HG03469 (cell line): ENCODE measurements at regions not wholly inside any gene's neighbourhood (a gene's known extent, or its start where the extent isn't known, plus 50 kb on each side); places are given as distances from the start of the nearest gene placed in this dataset.
"Not testable (repeated sequence)": the region's sequence is repeated elsewhere in the genome, so short reads cannot be mapped to it uniquely, and the experiment has no call there.

Experiments
- ATAC-seq: cut with Tn5 transposase; IDR thresholded peaks from one replicate; pipeline ENCODE4 v1.9.1; 2021; ENCODE audit warnings: mild to moderate bottlenecking, moderate library complexity, moderate number of reproducible peaks; ENCODE audit not compliant: unreplicated experiment

GRCh38 chr18:27311114-27311513, 126.0 kb upstream of the CHST9 start:
- no peak for ATAC-seq

- no peak for ATAC-seq
These were observed 116.7 kb upstream of the CHST9 start for GRCh38 chr18:27301615-27302378.

GRCh38 chr18:27298214-27298804, 113.2 kb upstream of the CHST9 start:
- ATAC-seq: no peak

- ATAC-seq: not testable (repeated sequence)
These were observed 101.0 kb upstream of the CHST9 start for GRCh38 chr18:27285973-27286562.

- ATAC-seq: no peak
These were observed 93.0 kb upstream of the CHST9 start for GRCh38 chr18:27278131-27278530.

- no peak for ATAC-seq
These were observed 92.4 kb upstream of the CHST9 start for GRCh38 chr18:27277554-27277953.

GRCh38 chr18:27276886-27277285, 91.8 kb upstream of the CHST9 start:
- no peak for ATAC-seq

GRCh38 chr18:27276479-27276878, 91.4 kb upstream of the CHST9 start:
- no peak for ATAC-seq

- no peak for ATAC-seq
These were observed 89.8 kb upstream of the CHST9 start for GRCh38 chr18:27274901-27275300.

- no peak for ATAC-seq
These were observed 85.4 kb upstream of the CHST9 start for GRCh38 chr18:27270508-27270907.

- no peak for ATAC-seq
These were observed 78.3 kb upstream of the CHST9 start for GRCh38 chr18:27263369-27263768.

GRCh38 chr18:27261769-27262549, 76.9 kb upstream of the CHST9 start:
- ATAC-seq: no peak

GRCh38 chr18:27253571-27253970, 68.5 kb upstream of the CHST9 start:
- ATAC-seq: no peak

GRCh38 chr18:27250471-27250870, 65.4 kb upstream of the CHST9 start:
- ATAC-seq: no peak

GRCh38 chr18:27249933-27250332, 64.8 kb upstream of the CHST9 start:
- ATAC-seq: no peak

GRCh38 chr18:27244259-27244658, 59.2 kb upstream of the CHST9 start:
- no peak for ATAC-seq

GRCh38 chr18:27242392-27243047, 57.4 kb upstream of the CHST9 start:
- ATAC-seq: no peak

GRCh38 chr18:27240383-27240782, 55.3 kb upstream of the CHST9 start:
- no peak for ATAC-seq

GRCh38 chr18:27239669-27240068, 54.6 kb upstream of the CHST9 start:
- no peak for ATAC-seq

- no peak for ATAC-seq
These were observed 50.2 kb upstream of the CHST9 start for GRCh38 chr18:27235218-27235870.
